Karpas-422 (cell line): ENCODE measurements at regions not wholly inside any gene's neighbourhood (a gene's known extent, or its start where the extent isn't known, plus 50 kb on each side); places are given as distances from the start of the nearest gene placed in this dataset.
"Not testable (repeated sequence)": the region's sequence is repeated elsewhere in the genome, so short reads cannot be mapped to it uniquely, and the experiment has no call there.

Experiments used
- DNase-seq: peaks from one replicate; pipeline ENCODE4 v3.0.0-alpha.2; 2015
- H2AFZ ChIP-seq: fragments of 200-600 bp; sonication (generic); 2 replicates; pipeline ENCODE4 v1.6.1; 2014; ENCODE audit warnings: antibody characterized with exemption, low read length, mixed read lengths
- H3K27ac ChIP-seq: fragments of 200-600 bp; sonication (generic); 2 replicates; pipeline ENCODE4 v1.5.1; 2014; ENCODE audit warnings: mild to moderate bottlenecking, low read length, moderate library complexity
- H3K27me3 ChIP-seq: fragments of 200-600 bp; sonication (generic); 2 replicates; pipeline ENCODE4 v1.6.1; 2014; ENCODE audit warnings: low read length, mixed read lengths
- H3K36me3 ChIP-seq: fragments of 200-600 bp; sonication (generic); 2 replicates; pipeline ENCODE4 v1.6.1; 2014; ENCODE audit warnings: low read length, mixed read lengths; ENCODE audit not compliant: insufficient read depth
- H3K4me1 ChIP-seq: fragments of 200-600 bp; sonication (generic); 2 replicates; pipeline ENCODE4 v1.6.1; 2014; ENCODE audit warnings: mild to moderate bottlenecking, low read length, mixed read lengths
- H3K4me2 ChIP-seq: fragments of 200-600 bp; sonication (generic); 2 replicates; pipeline ENCODE4 v1.6.1; 2014; ENCODE audit warnings: low read length, low read depth, mild to moderate bottlenecking; ENCODE audit not compliant: poor library complexity, severe bottlenecking
- H3K4me3 ChIP-seq: fragments of 200-600 bp; sonication (generic); 2 replicates; pipeline ENCODE4 v1.5.1; 2014; ENCODE audit warnings: mild to moderate bottlenecking, antibody characterized with exemption, low read length, mixed read lengths
- H3K79me2 ChIP-seq: fragments of 200-600 bp; sonication (generic); 2 replicates; pipeline ENCODE4 v1.6.1; 2014; ENCODE audit warnings: mild to moderate bottlenecking, low read length, mixed read lengths
- H3K9ac ChIP-seq: fragments of 200-600 bp; sonication (generic); 2 replicates; pipeline ENCODE4 v1.6.0; 2014; ENCODE audit warnings: low read length
- H3K9me2 ChIP-seq: fragments of 200-600 bp; sonication (generic), shearing (Covaris generic); replicated peaks from 2 replicates; pipeline ENCODE4 v1.6.0; 2014; ENCODE audit warnings: mild to moderate bottlenecking, low read length, moderate library complexity; ENCODE audit not compliant: insufficient read depth
- H3K9me3 ChIP-seq: fragments of 300-700, 200-600 bp; sonication (generic); 2 replicates; pipeline ENCODE4 v1.6.1; 2014; ENCODE audit warnings: low read length, mixed read lengths
- H4K20me1 ChIP-seq: fragments of 200-600 bp; sonication (generic); 2 replicates; pipeline ENCODE4 v1.6.1; 2014; ENCODE audit warnings: mild to moderate bottlenecking, antibody characterized with exemption, low read length, low read depth; ENCODE audit not compliant: insufficient read depth

GRCh38 chr7:73933091-73933490, 72.1 kb downstream of the TMEM270 start:
- Histone ChIP-seq H4K20me1 (no peaks in the 10 kb centered on the region), H3K4me3 (no peak overlapping the region), H3K4me1 (no peaks in the 10 kb centered on the region), H2AFZ (no peak overlapping the region), H3K36me3 (no peaks in the 10 kb centered on the region), H3K79me2 (no peaks in the 10 kb centered on the region), H3K9me3 (no peaks in the 10 kb centered on the region), H3K27ac (no peak overlapping the region), H3K4me2 (no peak overlapping the region), H3K9ac (no peak overlapping the region), H3K9me2 (no peaks in the 10 kb centered on the region), H3K27me3 (no peaks in the 10 kb centered on the region)
- DNase-seq, result no peak

GRCh38 chr7:73936967-73937366, 76.0 kb downstream of the TMEM270 start:
- Histone ChIP-seq H3K9me2 (no peaks in the 10 kb centered on the region), H4K20me1 (no peaks in the 10 kb centered on the region), H3K79me2 (no peaks in the 10 kb centered on the region), H3K4me3 (no peak overlapping the region), H3K9ac (no peak overlapping the region), H2AFZ (no peak overlapping the region), H3K27me3 (no peaks in the 10 kb centered on the region), H3K4me2 (no peak overlapping the region), H3K27ac (no peak overlapping the region), H3K9me3 (peaks cover 12% of the 10 kb centered on the region; the same call in 1 of the 2 replicates), H3K36me3 (no peaks in the 10 kb centered on the region), H3K4me1 (no peaks in the 10 kb centered on the region)
- DNase-seq, result no peak

GRCh38 chr7:73937650-73938049, 76.7 kb downstream of the TMEM270 start:
- DNase-seq, result not testable (repeated sequence)

GRCh38 chr7:73939528-73939927, 78.6 kb downstream of the TMEM270 start:
- Histone ChIP-seq H3K9me2 (no peaks in the 10 kb centered on the region), H3K4me1 (no peaks in the 10 kb centered on the region), H3K27me3 (no peaks in the 10 kb centered on the region), H3K4me3 (no peak overlapping the region), H3K9ac (no peak overlapping the region), H4K20me1 (no peaks in the 10 kb centered on the region), H3K79me2 (no peaks in the 10 kb centered on the region), H3K27ac (no peak overlapping the region), H2AFZ (no peak overlapping the region), H3K4me2 (no peak overlapping the region), H3K36me3 (no peaks in the 10 kb centered on the region), H3K9me3 (peaks cover 12% of the 10 kb centered on the region; the same call in 1 of the 2 replicates)
- no peak for DNase-seq

More at GRCh38 chr7:73937650-73938049, 76.7 kb downstream of the TMEM270 start:
- not testable (repeated sequence) for H4K20me1 ChIP-seq, H3K27me3 ChIP-seq, H3K27ac ChIP-seq, H3K9ac ChIP-seq, H3K79me2 ChIP-seq, H3K4me2 ChIP-seq, H2AFZ ChIP-seq, H3K4me3 ChIP-seq, H3K36me3 ChIP-seq, H3K9me2 ChIP-seq, H3K4me1 ChIP-seq
- peaks cover 12% of the 10 kb centered on the region; the same call in 1 of the 2 replicates for H3K9me3 ChIP-seq

DNA sequence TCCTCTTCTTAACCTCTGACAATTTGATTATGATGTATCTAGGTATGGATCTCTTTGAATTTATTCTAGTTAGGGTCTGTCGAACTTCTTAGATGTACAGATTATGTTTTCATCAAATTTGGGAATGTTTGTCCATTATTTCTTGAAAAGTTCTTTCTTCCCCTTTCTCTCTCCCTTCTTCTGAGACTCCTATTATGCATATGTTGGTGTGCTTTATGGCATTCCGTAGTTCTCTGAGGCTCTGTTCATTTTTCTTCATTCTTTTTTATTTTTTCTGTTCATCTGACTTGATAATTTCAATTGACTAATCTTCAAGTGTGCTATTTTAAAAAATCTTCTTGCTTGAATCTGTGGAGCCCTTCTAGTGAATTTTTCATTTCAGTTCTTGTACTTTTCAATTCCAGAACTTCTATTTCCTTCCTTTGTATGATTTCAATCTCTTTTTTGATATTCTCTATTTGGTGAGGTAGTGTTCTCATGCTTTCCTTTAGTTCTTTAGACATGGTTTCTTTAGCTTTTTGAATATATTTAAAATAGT, 79.8 kb downstream of the TMEM270 start:
- no peak for DNase-seq
- Histone ChIP-seq H3K27me3 (no peaks in the 10 kb centered on the region), H2AFZ (no peak overlapping the region), H3K4me3 (no peak overlapping the region), H3K79me2 (no peaks in the 10 kb centered on the region), H3K9me3 (peaks cover 18% of the 10 kb centered on the region), H3K36me3 (no peaks in the 10 kb centered on the region), H4K20me1 (no peaks in the 10 kb centered on the region), H3K4me1 (no peaks in the 10 kb centered on the region), H3K9me2 (no peaks in the 10 kb centered on the region), H3K9ac (no peak overlapping the region), H3K27ac (no peak overlapping the region), H3K4me2 (no peak overlapping the region)

DNA sequence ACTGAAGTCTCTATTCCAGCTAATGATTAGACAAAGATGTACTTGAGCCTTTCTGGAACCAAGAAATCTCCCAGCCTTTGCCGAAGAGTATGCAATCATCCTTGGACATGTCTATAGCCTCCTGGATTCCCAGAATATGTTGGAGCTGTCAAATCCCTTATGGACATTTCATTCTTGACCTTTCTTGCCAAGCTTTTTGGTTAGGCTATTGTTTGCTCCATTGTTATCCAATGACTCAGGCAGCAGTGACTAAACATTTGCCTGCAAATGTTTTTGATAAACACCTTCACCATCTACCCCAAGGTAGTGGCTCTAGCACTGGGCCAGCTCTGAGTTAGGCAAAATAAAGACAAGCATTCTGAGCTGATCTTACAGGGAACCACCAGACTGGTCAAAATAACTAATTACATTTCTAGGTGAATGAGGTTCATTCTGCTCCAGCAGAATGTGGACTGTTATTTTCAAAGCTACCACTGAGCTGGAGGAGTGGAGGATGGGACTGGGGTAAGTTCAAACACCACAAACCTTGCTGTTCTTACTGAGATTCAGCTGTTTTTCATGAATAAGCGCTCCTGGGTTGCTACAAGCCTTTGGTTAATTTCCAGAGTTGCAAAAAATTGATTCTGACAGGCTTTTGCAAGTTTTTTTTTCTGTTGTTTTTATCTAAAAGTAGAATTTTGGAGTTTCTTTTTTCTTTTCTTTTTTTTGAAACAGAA, 81.0 kb downstream of the TMEM270 start:
- no peaks in the 10 kb centered on the region for H4K20me1 ChIP-seq
- no peak overlapping the region for H3K4me3 ChIP-seq
- no peaks in the 10 kb centered on the region for H3K36me3 ChIP-seq
- no peaks in the 10 kb centered on the region for H3K27me3 ChIP-seq
- H2AFZ ChIP-seq, result no peak overlapping the region
- H3K79me2 ChIP-seq, result no peaks in the 10 kb centered on the region
- H3K9ac ChIP-seq, result no peak overlapping the region
- H3K4me1 ChIP-seq, result no peaks in the 10 kb centered on the region
- peaks cover 22% of the 10 kb centered on the region for H3K9me3 ChIP-seq
- H3K4me2 ChIP-seq, result no peak overlapping the region
- no peak overlapping the region for H3K27ac ChIP-seq
- no peak for DNase-seq
- H3K9me2 ChIP-seq, result no peaks in the 10 kb centered on the region

- DNase-seq, result no peak
- Histone ChIP-seq H3K4me3 (no peak overlapping the region), H3K27ac (no peak overlapping the region)
These were observed 83.0 kb upstream of the ELN start for GRCh38 chr7:73945022-73945421.

DNA sequence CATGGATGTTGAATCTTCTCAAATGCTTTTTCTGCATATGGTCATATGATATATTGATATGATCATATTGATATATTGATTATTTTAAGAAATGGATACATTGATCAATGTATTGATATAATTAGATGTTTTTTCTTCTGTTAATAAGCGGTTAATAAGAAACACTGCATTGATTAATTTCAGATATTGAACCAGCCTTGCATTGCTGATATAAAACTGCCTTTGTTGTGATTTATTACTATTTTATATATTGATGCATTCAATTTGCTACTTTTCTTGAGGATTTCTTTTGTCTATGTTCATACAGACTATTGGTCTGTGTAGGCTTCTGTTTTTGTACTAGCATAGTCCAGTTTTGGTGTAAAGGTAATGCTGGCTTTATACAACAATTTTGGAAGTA, 79.7 kb upstream of the ELN start:
- no peak overlapping the region for H3K27ac ChIP-seq
- no peak overlapping the region for H3K9ac ChIP-seq
- H3K4me3 ChIP-seq, result no peak overlapping the region
- no peaks in the 10 kb centered on the region for H3K9me2 ChIP-seq
- no peak for DNase-seq
- H4K20me1 ChIP-seq, result no peaks in the 10 kb centered on the region
- H2AFZ ChIP-seq, result no peak overlapping the region
- H3K79me2 ChIP-seq, result no peaks in the 10 kb centered on the region
- H3K9me3 ChIP-seq, result peaks cover 13% of the 10 kb centered on the region
- no peaks in the 10 kb centered on the region for H3K4me1 ChIP-seq
- no peak overlapping the region for H3K4me2 ChIP-seq
- H3K36me3 ChIP-seq, result no peaks in the 10 kb centered on the region
- H3K27me3 ChIP-seq, result no peaks in the 10 kb centered on the region

More at GRCh38 chr7:73945022-73945421, 83.0 kb upstream of the ELN start:
- no peaks in the 10 kb centered on the region for H3K36me3 ChIP-seq
- no peak overlapping the region for H2AFZ ChIP-seq
- no peak overlapping the region for H3K9ac ChIP-seq
- no peaks in the 10 kb centered on the region for H4K20me1 ChIP-seq
- H3K4me1 ChIP-seq, result no peaks in the 10 kb centered on the region
- H3K79me2 ChIP-seq, result no peaks in the 10 kb centered on the region
- no peak overlapping the region for H3K4me2 ChIP-seq
- H3K9me2 ChIP-seq, result no peaks in the 10 kb centered on the region
- peaks cover 25% of the 10 kb centered on the region for H3K9me3 ChIP-seq
- H3K27me3 ChIP-seq, result no peaks in the 10 kb centered on the region
